ENCODE measurements at regions not wholly inside any gene's neighbourhood (a gene's known extent, or its start where the extent isn't known, plus 50 kb on each side); places are given as distances from the start of the nearest gene placed in this dataset.
A peak's percentile ranks its signal among the peaks of the same experiment; 100 is the strongest.

DNA sequence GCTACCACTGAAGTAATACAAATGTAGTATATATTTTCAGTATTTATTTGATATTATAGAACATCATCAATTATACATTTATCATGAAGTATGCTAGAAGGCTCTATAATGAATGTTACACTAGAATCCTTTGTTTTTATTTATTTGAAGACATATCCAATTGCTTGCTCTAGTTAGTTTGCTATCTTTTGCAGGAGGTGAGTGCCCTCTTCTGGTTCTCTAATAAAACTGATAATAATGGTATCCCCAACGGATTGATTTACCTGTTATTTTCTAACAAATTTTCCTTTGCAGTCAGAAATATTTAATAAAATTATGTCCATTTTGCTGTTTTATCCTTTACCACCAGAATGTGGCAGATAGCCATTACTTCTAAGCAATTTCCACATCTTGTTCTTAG, 274.3 kb upstream of the TACR3 start:
- no peaks in the 10 kb centered on the region for H3K4me1 ChIP-seq (ENCODE audit: control insufficient read depth, extremely low read depth, insufficient read depth, low read length)
- H3K36me3 ChIP-seq (ENCODE audit: control insufficient read depth, insufficient read depth, low read length) = no peaks in the 10 kb centered on the region
- H3K79me2 ChIP-seq (ENCODE audit: control insufficient read depth, insufficient read depth, low read length) = no peaks in the 10 kb centered on the region
- H4K20me1 ChIP-seq (ENCODE audit: control insufficient read depth, extremely low read depth, insufficient read depth, low read length) = no peaks in the 10 kb centered on the region
- DNase-seq (ENCODE audit: low read depth in 2 of 2) = peak in 1 of 2 donors; percentile 1
- no peak overlapping the region for H3K9ac ChIP-seq (ENCODE audit: insufficient read depth, low read length)
- H3K27me3 ChIP-seq (ENCODE audit: control insufficient read depth, insufficient read depth, low read length) = no peaks in the 10 kb centered on the region
- TF ChIP-seq EZH2 (IDR thresholded peaks at IDR 0.05; ENCODE audit: low read length, missing control alignments) (no peak), CTCF (conservative IDR thresholded peaks at IDR 0.05 in 1 of 2, IDR thresholded peaks at IDR 0.05 in 1 of 2; ENCODE audit: low read depth in 1 of 2, low read length in 2 of 2) (no peak)
- no peak overlapping the region for H3K4me2 ChIP-seq (ENCODE audit: extremely low read depth, insufficient read depth, low read length)
- no peak overlapping the region for H3K4me3 ChIP-seq (replicated peaks in 1 of 4; ENCODE audit: control extremely low read depth in 1 of 4, insufficient read depth in 1 of 4, low read depth in 3 of 4, low read length in 4 of 4)
- no peaks in the 10 kb centered on the region for H3K9me3 ChIP-seq (ENCODE audit: control insufficient read depth, insufficient read depth, low read depth, low read length)
- no peak overlapping the region for H3K27ac ChIP-seq (ENCODE audit: insufficient read depth, low read length)
- no peak overlapping the region for H2AFZ ChIP-seq (ENCODE audit: low read length)

GRCh38 chr4:103982454-103982853, 262.7 kb upstream of the TACR3 start:
- H3K4me3 ChIP-seq (replicated peaks in 1 of 4; ENCODE audit: control extremely low read depth in 1 of 4, insufficient read depth in 1 of 4, low read depth in 3 of 4, low read length in 4 of 4) = no peak overlapping the region
- no peak overlapping the region for H3K27ac ChIP-seq (ENCODE audit: insufficient read depth, low read length)
- H3K9ac ChIP-seq (ENCODE audit: insufficient read depth, low read length) = no peak overlapping the region

GRCh38 chr4:103948244-103949018, 228.6 kb upstream of the TACR3 start:
- Histone ChIP-seq H4K20me1 (ENCODE audit: control insufficient read depth, extremely low read depth, insufficient read depth, low read length) (no peaks in the 10 kb centered on the region), H3K27me3 (ENCODE audit: control insufficient read depth, insufficient read depth, low read length) (no peaks in the 10 kb centered on the region), H3K4me3 (replicated peaks in 1 of 4; ENCODE audit: control extremely low read depth in 1 of 4, insufficient read depth in 1 of 4, low read depth in 3 of 4, low read length in 4 of 4) (no peak overlapping the region), H3K79me2 (ENCODE audit: control insufficient read depth, insufficient read depth, low read length) (no peaks in the 10 kb centered on the region), H3K4me1 (ENCODE audit: control insufficient read depth, extremely low read depth, insufficient read depth, low read length) (no peaks in the 10 kb centered on the region), H3K27ac (ENCODE audit: insufficient read depth, low read length) (no peak overlapping the region), H3K36me3 (ENCODE audit: control insufficient read depth, insufficient read depth, low read length) (no peaks in the 10 kb centered on the region), H3K9ac (ENCODE audit: insufficient read depth, low read length) (no peak overlapping the region), H3K9me3 (ENCODE audit: control insufficient read depth, insufficient read depth, low read depth, low read length) (no peaks in the 10 kb centered on the region), H3K4me2 (ENCODE audit: extremely low read depth, insufficient read depth, low read length) (no peak overlapping the region), H2AFZ (ENCODE audit: low read length) (no peak overlapping the region)
- no peak for DNase-seq (ENCODE audit: low read depth in 2 of 2)
- TF ChIP-seq EZH2 (IDR thresholded peaks at IDR 0.05; ENCODE audit: low read length, missing control alignments) (no peak), CTCF (conservative IDR thresholded peaks at IDR 0.05 in 1 of 2, IDR thresholded peaks at IDR 0.05 in 1 of 2; ENCODE audit: low read depth in 1 of 2, low read length in 2 of 2) (no peak)

More at GRCh38 chr4:103982454-103982853, 262.7 kb upstream of the TACR3 start:
- Histone ChIP-seq H3K36me3 (ENCODE audit: control insufficient read depth, insufficient read depth, low read length) (no peaks in the 10 kb centered on the region), H4K20me1 (ENCODE audit: control insufficient read depth, extremely low read depth, insufficient read depth, low read length) (no peaks in the 10 kb centered on the region), H3K4me2 (ENCODE audit: extremely low read depth, insufficient read depth, low read length) (no peak overlapping the region), H2AFZ (ENCODE audit: low read length) (no peak overlapping the region), H3K27me3 (ENCODE audit: control insufficient read depth, insufficient read depth, low read length) (no peaks in the 10 kb centered on the region), H3K79me2 (ENCODE audit: control insufficient read depth, insufficient read depth, low read length) (no peaks in the 10 kb centered on the region), H3K9me3 (ENCODE audit: control insufficient read depth, insufficient read depth, low read depth, low read length) (no peaks in the 10 kb centered on the region), H3K4me1 (ENCODE audit: control insufficient read depth, extremely low read depth, insufficient read depth, low read length) (no peaks in the 10 kb centered on the region)
- TF ChIP-seq EZH2 (IDR thresholded peaks at IDR 0.05; ENCODE audit: low read length, missing control alignments) (no peak), CTCF (conservative IDR thresholded peaks at IDR 0.05 in 1 of 2, IDR thresholded peaks at IDR 0.05 in 1 of 2; ENCODE audit: low read depth in 1 of 2, low read length in 2 of 2) (no peak)
- DNase-seq (ENCODE audit: low read depth in 2 of 2) = no peak
